GM19239 (cell line): ENCODE measurements at regions not wholly inside any gene's neighbourhood (a gene's known extent, or its start where the extent isn't known, plus 50 kb on each side); places are given as distances from the start of the nearest gene placed in this dataset.
"Not testable (repeated sequence)": the region's sequence is repeated elsewhere in the genome, so short reads cannot be mapped to it uniquely, and the experiment has no call there.

Experiments used
- DNase-seq: peaks from one replicate; pipeline ENCODE4 v3.0.0; 2011; ENCODE audit warnings: low spot score; ENCODE audit not compliant: insufficient read length
- FAIRE-seq: peaks from 2 replicates; lab custom pipeline; 2011; peaks lifted over from hg19 to GRCh38; lab: Jason Lieb, UNC

DNA sequence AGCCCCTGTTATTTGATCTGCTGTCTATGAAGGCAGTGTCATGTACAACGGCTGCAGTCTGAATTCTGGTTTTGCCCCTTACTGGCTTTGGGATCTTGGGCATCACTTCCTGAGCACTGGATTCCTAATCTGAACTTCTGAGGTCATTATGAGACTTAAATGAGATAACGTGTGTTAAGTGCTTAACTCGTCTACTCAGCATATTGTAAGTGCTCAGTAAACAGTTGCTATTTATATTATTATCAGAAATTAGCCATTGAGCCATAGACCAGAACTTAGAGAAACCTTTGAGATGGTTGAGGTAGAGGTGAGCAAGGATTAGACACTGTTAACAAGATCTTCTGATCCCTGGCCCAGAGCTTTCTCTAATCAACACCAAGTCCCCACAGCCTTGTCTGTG lies 284.1 kb upstream of the ONECUT1 start:
- FAIRE-seq: no peak

GRCh38 chr15:53072077-53072476 lies 281.9 kb upstream of the ONECUT1 start:
- no peak for FAIRE-seq
- DNase-seq: no peak

More for the DNA sequence above, 284.1 kb upstream of the ONECUT1 start:
- DNase-seq: no peak

GRCh38 chr15:53068636-53069035 lies 278.5 kb upstream of the ONECUT1 start:
- FAIRE-seq: no peak

GRCh38 chr15:53059273-53060043 lies 269.3 kb upstream of the ONECUT1 start:
- DNase-seq (no peak), FAIRE-seq (no peak)

More at GRCh38 chr15:53068636-53069035, 278.5 kb upstream of the ONECUT1 start:
- DNase-seq: no peak

DNA sequence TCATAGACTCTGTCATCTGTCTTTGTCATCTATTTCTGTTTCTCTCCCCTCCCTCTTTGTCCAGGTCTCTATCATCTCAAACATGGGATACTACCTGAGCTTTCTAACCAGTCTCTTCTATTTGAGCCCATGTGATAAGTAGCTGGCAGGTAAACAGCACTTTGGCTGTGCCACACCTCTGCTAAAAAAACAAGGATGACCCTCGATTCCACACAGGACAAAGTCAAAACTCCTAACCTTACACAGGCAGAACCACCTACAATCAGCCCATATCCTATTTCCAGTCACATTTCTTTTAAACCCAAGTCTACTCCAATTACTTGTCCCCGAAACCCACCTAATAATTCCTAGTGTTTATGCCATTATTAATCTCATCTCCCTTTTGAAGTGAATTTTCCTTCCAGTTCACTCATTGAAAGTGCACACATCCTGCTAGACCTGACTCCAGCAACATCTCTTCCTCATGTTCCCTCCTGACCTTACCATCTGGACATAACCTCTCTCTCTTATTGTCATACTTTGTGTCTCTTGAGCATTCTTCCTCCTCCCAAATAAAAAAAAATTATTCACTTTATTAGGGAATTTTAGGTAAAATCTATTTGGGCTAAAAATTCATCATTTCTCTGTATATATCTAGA lies 256.1 kb upstream of the ONECUT1 start:
- DNase-seq (no peak), FAIRE-seq (no peak)

DNA sequence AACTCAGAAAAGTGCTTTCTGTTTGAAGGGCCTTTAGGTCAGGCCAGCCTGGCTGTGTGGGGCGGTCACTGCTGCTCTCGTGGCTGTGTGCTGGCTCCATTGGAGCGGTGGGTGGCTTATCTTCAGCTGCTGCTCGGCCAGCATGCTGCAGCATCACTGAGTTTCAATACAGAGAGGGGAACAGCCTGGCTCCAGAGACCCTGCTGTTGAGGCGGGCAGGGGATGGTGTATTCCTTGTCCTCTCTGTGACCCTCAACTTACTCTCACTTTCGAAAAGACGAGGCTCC lies 248.5 kb upstream of the ONECUT1 start:
- FAIRE-seq: no peak
- no peak for DNase-seq

GRCh38 chr15:53037904-53038654 lies 247.9 kb upstream of the ONECUT1 start:
- FAIRE-seq: no peak
- no peak for DNase-seq

GRCh38 chr15:53036641-53037040 lies 246.5 kb upstream of the ONECUT1 start:
- FAIRE-seq: no peak
- no peak for DNase-seq

- DNase-seq (no peak), FAIRE-seq (no peak)
Measured at GRCh38 chr15:53034767-53035245, 244.7 kb upstream of the ONECUT1 start.

DNA sequence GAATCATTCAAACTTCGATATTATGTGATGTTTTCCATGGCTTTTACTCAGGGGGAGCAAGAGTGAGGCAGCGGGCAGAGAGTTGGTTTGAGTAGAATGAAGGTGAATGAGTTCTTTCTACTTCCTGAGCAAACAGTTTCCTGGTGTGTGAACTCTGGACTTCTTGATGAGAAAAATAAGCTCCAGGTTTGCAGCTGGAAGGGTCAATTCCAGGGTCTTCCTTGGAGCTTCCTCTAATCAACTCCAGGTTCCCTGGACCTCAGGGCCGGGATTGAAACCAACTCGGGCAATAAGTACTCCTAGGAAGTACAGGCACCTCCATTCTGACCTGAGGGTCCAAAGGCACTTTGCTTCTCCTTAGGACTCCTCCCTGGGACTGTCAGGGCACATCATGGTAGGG lies 243.6 kb upstream of the ONECUT1 start:
- FAIRE-seq (no peak), DNase-seq (no peak)

DNA sequence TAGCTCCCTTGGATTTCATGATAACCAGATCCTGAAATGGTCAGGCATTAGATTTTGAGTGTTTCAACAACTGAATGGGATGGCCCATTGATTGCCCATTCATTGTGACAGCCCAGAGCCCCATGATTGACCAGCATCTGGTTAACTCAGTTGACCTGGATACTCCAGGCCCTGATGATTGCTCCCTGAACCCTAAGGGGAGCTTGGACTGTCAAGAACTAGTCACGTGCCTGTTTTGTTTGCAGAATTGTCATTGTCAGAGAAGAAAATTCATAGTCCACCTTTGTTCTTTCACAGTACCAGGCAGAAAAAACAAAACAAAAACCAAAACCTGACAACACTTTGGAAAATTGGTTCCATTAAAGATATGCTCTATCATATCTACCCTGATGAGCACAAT lies 241.3 kb upstream of the ONECUT1 start:
- FAIRE-seq (no peak), DNase-seq (no peak)

DNA sequence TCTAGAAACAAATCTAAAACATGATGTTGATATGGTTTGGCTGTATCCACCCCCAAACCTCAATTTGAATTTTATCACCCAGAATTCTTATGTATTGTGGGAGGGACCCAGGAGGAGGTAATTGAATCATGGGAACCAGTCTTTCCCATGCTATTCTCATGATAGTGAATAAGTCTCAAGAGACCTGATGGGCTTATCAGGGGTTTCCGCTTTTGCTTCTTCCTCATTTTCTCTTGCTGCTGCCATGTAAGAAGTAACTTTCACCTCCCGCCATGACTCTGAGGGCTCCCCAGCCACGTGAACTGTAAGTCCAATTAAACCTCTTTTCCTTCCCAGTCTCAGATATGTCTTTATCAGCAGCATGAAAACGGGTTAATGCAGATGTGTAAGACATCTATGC lies 232.7 kb upstream of the ONECUT1 start:
- DNase-seq: no peak
- FAIRE-seq: no peak

DNA sequence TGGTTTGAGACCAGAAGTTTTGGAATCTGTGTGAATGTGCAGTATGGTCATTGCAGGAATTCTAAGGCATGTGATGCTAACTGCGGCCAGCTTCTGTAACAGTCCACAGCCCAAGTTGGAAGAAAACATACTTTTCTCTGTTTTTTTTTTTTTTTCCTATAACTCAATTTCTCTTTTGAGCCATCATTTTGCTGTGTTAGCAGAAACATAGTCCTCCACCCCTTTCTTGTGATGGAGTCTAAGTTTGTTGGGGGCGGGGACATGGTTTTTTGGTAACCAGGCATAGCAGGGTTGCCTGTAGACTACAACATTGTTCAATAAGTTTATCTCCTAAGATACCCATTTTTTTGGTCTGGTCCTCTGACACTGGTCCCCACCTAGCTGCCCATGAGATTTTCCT lies 223.2 kb upstream of the ONECUT1 start:
- DNase-seq (no peak), FAIRE-seq (no peak)

- FAIRE-seq, DNase-seq: not testable (repeated sequence)
Measured at GRCh38 chr15:53011779-53012178, 221.6 kb upstream of the ONECUT1 start.

GRCh38 chr15:53009093-53009492 lies 219.0 kb upstream of the ONECUT1 start:
- no peak for FAIRE-seq
- no peak for DNase-seq

GRCh38 chr15:53000409-53000808 lies 210.3 kb upstream of the ONECUT1 start:
- DNase-seq: no peak
- FAIRE-seq: no peak

- FAIRE-seq (no peak), DNase-seq (no peak)
Measured at GRCh38 chr15:52997123-52997522, 207.0 kb upstream of the ONECUT1 start.

DNA sequence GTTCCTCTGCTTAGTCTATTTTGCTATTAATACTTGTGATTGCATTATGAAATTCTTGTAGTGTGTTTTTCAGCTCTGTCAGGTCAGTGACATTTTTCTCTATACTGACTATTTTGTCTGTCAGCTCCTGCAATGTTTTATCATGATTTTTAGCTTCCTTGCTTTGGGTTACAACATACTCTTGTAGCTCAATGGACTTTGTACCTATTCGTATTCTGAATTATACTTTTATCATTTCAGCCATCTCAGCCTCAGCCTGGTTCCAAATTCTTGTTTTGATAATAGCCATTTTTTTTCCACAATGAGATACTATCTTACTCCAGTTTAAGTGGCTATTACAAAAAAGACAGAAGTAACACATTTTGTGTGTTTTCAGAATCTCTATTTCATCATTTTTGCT lies 204.2 kb upstream of the ONECUT1 start:
- FAIRE-seq (no peak), DNase-seq (no peak)

- DNase-seq: no peak
- FAIRE-seq: no peak
Measured at GRCh38 chr15:52984507-52984906, 194.4 kb upstream of the ONECUT1 start.

DNA sequence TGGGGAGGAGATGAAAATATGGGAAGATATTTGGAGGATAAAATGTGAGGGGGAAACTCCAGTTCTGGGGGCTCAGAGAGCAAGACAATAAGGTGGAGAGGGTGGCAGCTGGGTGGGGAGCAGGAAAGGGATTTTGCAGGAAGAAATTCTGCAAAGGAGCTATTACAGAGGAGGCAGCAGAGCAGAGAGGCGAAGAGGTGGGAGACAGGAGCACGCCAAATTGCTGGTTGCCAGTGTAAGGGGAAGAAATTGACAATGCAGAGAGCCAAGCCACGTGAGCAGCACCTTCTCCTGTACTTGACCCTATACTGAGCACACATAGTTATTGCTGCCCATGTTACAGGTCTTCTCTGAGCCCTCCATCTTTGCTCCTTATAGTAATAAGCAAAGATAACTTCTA lies 190.3 kb upstream of the ONECUT1 start:
- no peak for DNase-seq
- FAIRE-seq: no peak

GRCh38 chr15:52976516-52977075 lies 186.5 kb upstream of the ONECUT1 start:
- DNase-seq: no peak
- FAIRE-seq: no peak
